ENCODE measurements at regions not wholly inside any gene's neighbourhood (a gene's known extent, or its start where the extent isn't known, plus 50 kb on each side); places are given as distances from the start of the nearest gene placed in this dataset.

DNA sequence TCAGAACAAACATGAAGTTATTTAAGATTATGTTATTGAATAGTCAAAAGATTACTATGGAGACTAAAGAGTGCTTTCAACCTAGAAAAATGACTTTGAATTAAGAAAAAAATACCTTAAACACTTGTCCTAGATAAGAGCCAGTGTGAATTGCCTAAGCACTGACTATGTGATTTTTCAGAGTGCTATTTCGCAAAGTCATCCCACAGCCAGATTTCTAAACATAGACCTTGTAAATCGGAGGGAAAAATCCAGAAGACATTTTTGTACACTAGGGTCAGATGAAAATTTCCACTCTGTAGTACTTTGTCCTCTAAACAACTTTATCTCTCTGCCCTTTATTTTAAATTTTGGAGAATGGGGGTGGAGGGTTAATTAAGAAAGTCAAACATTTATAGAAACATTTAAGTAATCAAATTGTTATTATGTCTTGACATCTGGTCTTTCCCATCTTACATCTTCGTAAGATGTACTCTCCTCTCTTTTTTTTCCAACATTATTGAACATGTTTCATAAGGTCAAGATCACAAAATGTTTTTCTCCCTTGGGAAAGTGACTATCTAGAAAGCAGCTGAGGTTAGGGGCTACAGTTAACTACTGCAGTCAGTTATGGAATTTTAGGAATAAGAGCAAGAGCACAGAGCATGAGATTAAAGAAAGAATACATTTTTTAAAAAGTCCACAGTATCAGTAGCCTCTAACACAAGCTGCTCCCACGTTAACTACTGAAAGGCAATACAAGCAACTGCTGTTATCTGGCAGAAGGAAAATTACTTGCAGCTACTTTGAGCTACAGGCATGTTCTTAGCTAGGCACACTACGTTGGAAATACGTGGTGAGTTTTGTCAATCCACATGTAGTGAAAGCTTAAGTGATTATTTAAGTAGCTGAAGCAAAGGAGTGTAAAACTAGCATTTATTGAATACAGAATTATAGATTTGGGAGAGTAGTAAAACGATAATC lies 648.5 kb downstream of the HTR1B start:
- DNase-seq (ENCODE audit: extremely low read depth, low read depth): no peak
- TF ChIP-seq, protein P1, sequence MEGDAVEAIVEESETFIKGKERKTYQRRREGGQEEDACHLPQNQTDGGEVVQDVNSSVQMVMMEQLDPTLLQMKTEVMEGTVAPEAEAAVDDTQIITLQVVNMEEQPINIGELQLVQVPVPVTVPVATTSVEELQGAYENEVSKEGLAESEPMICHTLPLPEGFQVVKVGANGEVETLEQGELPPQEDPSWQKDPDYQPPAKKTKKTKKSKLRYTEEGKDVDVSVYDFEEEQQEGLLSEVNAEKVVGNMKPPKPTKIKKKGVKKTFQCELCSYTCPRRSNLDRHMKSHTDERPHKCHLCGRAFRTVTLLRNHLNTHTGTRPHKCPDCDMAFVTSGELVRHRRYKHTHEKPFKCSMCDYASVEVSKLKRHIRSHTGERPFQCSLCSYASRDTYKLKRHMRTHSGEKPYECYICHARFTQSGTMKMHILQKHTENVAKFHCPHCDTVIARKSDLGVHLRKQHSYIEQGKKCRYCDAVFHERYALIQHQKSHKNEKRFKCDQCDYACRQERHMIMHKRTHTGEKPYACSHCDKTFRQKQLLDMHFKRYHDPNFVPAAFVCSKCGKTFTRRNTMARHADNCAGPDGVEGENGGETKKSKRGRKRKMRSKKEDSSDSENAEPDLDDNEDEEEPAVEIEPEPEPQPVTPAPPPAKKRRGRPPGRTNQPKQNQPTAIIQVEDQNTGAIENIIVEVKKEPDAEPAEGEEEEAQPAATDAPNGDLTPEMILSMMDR (IDR thresholded peaks at IDR 0.05; ENCODE audit: low read depth, low read length): no peak

DNA sequence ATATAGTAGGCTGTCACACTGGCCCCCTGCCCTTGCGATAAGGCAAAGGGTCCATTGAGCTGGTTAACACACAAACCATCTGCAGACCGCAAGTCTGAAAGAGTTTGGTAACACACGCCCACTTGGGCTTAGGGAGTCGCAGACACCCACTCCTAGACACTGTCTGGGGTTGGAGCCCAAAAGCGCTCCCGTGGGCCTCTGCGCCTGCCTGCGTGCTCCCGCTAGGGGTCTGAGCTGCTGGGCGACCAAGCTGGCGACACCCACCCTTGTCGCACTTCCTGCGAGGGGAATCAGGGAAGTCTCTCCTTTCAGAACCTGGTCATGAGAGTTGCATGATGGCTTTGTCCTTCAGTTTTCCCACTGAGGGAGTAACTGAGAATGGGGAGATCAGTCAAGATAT lies 653.0 kb downstream of the HTR1B start:
- DNase-seq (ENCODE audit: extremely low read depth, low read depth): no peak
- TF ChIP-seq, protein P1 (IDR thresholded peaks at IDR 0.05; ENCODE audit: low read depth, low read length): no peak

- TF ChIP-seq, protein P1 (IDR thresholded peaks at IDR 0.05; ENCODE audit: low read depth, low read length): no peak
- no peak for DNase-seq (ENCODE audit: extremely low read depth, low read depth)
These were observed 660.2 kb downstream of the HTR1B start for GRCh38 chr6:76803038-76803580.

DNA sequence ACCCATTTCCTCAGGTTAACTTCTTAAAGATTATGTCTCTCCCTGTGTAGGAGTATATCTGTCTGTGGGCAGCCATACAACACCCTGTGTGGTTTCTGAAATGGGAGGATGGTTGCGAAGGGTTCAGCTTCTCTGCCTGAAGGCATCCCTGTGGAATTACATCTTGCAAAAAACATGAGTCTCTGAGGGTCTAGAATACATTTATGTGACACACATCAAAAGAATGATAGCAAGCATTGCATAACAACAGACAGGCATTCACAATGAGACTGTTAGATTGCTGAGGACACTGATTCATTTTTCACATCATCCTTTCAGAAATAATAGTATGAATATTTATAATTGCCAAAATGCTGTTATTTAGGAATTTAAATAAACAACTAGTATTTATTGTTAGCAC lies 670.9 kb downstream of the HTR1B start:
- no peak for DNase-seq (ENCODE audit: extremely low read depth, low read depth)
- TF ChIP-seq, protein P1 (IDR thresholded peaks at IDR 0.05; ENCODE audit: low read depth, low read length): no peak

GRCh38 chr6:76790881-76791280 lies 672.4 kb downstream of the HTR1B start:
- no peak for DNase-seq (ENCODE audit: extremely low read depth, low read depth)
- TF ChIP-seq, protein P1 (IDR thresholded peaks at IDR 0.05; ENCODE audit: low read depth, low read length): no peak

DNA sequence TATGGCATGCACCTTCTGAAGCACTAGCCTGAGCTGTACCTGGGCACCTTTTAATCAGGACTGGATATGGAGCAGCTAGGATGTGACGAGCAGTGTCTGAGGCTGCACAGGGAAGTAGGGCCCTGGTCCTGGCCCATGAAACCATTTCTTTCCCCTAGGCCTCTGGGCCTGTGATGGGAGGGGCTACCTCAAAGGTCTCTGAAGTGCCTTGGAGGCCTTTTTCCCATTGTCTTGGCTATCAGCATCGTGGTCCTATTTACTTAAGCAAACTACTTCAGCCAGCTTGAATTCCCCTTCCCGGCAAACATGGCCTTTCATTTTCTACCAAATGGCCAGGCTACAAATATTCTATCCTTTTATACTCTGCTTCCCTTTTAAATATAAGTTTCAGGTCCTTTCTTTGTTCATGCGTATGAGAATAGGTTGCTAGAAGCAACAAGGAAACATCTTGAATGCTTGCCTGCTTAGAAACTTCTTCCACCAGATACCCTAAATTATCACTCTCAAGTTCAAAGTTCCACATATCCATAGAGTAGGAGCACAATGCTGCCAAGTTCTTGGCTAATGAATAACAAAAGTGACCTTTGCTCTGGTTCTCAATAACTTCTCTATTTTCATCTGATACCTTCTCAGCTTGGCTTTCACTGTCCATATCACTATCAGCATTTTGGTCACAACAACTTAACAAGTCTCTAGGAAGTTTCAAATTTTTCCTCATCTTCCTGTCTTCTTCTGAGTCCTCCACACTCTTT lies 673.1 kb downstream of the HTR1B start:
- no peak for DNase-seq (ENCODE audit: extremely low read depth, low read depth)
- TF ChIP-seq, protein P1 (IDR thresholded peaks at IDR 0.05; ENCODE audit: low read depth, low read length): no peak

All from AG09319 (cell line).